ENCODE measurements at regions not wholly inside any gene's neighbourhood (a gene's known extent, or its start where the extent isn't known, plus 50 kb on each side); places are given as distances from the start of the nearest gene placed in this dataset.

DNA sequence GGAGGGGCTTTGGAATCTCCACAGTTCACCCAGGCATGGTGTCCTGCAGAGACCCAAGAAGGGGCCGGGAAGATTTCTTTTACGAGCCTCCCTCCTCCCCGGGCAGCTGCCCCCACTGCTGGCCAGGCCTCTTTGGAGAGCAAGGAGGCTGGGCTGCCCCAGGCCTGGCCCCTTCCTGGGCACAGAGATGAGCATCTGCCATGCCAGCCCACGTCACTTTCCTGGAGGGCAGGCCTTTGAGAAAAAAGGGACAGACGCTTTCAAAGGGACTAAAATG, 60.5 kb upstream of the FGF3 start:
- no peaks in the 10 kb centered on the region for H3K4me1 ChIP-seq (ENCODE audit: control insufficient read depth in 2 of 2, insufficient read depth in 2 of 2, low read length in 2 of 2)
- H3K9me3 ChIP-seq (ENCODE audit: control extremely low read depth in 1 of 3, control insufficient read depth in 2 of 3, insufficient read depth in 1 of 3, low read length in 2 of 3) = peaks cover 0 to 3% (median 0%) of the 10 kb centered on the region in 3 donors
- no peak overlapping the region for H3K9ac ChIP-seq (ENCODE audit: low read length)
- CTCF ChIA-PET = no interaction called here
- TF ChIP-seq, protein P1, sequence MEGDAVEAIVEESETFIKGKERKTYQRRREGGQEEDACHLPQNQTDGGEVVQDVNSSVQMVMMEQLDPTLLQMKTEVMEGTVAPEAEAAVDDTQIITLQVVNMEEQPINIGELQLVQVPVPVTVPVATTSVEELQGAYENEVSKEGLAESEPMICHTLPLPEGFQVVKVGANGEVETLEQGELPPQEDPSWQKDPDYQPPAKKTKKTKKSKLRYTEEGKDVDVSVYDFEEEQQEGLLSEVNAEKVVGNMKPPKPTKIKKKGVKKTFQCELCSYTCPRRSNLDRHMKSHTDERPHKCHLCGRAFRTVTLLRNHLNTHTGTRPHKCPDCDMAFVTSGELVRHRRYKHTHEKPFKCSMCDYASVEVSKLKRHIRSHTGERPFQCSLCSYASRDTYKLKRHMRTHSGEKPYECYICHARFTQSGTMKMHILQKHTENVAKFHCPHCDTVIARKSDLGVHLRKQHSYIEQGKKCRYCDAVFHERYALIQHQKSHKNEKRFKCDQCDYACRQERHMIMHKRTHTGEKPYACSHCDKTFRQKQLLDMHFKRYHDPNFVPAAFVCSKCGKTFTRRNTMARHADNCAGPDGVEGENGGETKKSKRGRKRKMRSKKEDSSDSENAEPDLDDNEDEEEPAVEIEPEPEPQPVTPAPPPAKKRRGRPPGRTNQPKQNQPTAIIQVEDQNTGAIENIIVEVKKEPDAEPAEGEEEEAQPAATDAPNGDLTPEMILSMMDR (IDR thresholded peaks at IDR 0.05) = no peak
- no peak for TF ChIP-seq EZH2 (IDR thresholded peaks at IDR 0.05; ENCODE audit: borderline replicate concordance, insufficient read depth, low read depth, low read length, poor library complexity, severe bottlenecking)
- Mint-ChIP-seq H3K4me3 (no peak overlapping the region), H3K4me1 (no peaks in the 10 kb centered on the region), H3K9me3 (ENCODE audit: insufficient read depth) (no peaks in the 10 kb centered on the region), H3K27ac (no peak overlapping the region), H3K27me3 (peaks cover 3% of the 10 kb centered on the region)
- POLR2A ChIA-PET = no interaction called here
- no peak overlapping the region for H3K4me2 ChIP-seq (replicated peaks; ENCODE audit: low read depth, low read length, poor library complexity, severe bottlenecking)
- H3K27ac ChIP-seq (ENCODE audit: low read length in 2 of 2) = no peak overlapping the region
- intact Hi-C loops (cut with micrococcal nuclease) = no loop called here
- no peak for DNase-seq
- H3K79me2 ChIP-seq (ENCODE audit: control insufficient read depth, insufficient read depth, low read length) = no peaks in the 10 kb centered on the region
- no peak overlapping the region for H3K4me3 ChIP-seq (ENCODE audit: control extremely low read depth in 1 of 5, extremely low read depth in 1 of 5, insufficient read depth in 1 of 5, low read depth in 2 of 5, low read length in 4 of 5)
- WGBS (ENCODE audit: insufficient coverage) = 66% methylated on average over 5 of the region's 5 CpGs
- no peak for ATAC-seq (ENCODE audit: low read depth)
- H4K20me1 ChIP-seq (ENCODE audit: control insufficient read depth, insufficient read depth, low read length, poor library complexity, severe bottlenecking) = no peaks in the 10 kb centered on the region
- no peak overlapping the region for H2AFZ ChIP-seq (ENCODE audit: insufficient read depth, low read depth, low read length, poor library complexity, severe bottlenecking)
- H3K36me3 ChIP-seq (replicated peaks in 1 of 2; ENCODE audit: control extremely low read depth in 1 of 2, control insufficient read depth in 1 of 2, extremely low read depth in 1 of 2, insufficient read depth in 2 of 2, low read length in 1 of 2) = no peaks in the 10 kb centered on the region
- no peaks in the 10 kb centered on the region for H3K27me3 ChIP-seq (replicated peaks in 1 of 4; ENCODE audit: control extremely low read depth in 1 of 4, control insufficient read depth in 3 of 4, insufficient read depth in 4 of 4, low read length in 3 of 4)

DNA sequence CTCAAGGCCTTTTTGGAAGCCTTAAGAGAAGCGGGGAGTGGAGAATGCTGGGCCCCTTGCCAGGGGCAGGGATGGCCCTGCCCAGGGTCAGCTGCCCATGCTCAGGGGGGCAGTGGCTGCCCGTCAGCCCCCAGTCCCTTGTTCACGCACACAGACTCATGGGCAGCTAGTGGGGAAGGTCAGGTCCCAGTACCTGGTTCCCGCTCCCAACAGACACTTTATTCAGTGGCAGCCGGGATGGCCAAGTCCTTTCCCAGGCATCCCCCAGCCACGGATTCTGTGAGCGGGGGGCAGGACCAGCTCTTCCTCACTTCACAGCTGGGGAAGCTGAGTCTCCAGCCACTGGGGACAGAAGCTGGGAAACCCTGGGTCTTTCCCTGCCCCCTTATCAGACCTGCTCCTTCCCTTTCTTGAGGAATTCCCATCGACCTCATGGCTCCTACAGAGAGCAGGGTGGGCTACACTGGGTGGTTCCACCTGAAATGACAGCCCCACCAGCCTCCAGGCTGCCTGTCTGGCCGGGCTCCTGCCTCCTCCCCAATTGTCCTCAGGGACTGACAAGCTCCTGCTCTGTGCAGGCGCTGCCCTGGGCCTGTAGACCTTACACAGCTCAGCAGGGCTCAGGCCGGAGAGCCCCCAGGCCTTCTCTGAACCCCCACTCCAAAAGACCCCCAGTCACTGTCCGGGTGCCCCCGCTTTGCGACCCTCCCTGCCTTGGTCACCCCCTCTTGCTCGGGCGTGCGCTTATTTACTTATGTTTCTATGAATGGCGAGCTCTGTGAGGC, 61.0 kb upstream of the FGF3 start:
- no peak overlapping the region for H3K4me2 ChIP-seq (replicated peaks; ENCODE audit: low read depth, low read length, poor library complexity, severe bottlenecking)
- 66% methylated on average over 12 of the region's 18 CpGs for WGBS (ENCODE audit: insufficient coverage)
- H3K4me3 ChIP-seq (ENCODE audit: control extremely low read depth in 1 of 5, extremely low read depth in 1 of 5, insufficient read depth in 1 of 5, low read depth in 2 of 5, low read length in 4 of 5) = no peak overlapping the region
- no peaks in the 10 kb centered on the region for H3K36me3 ChIP-seq (replicated peaks in 1 of 2; ENCODE audit: control extremely low read depth in 1 of 2, control insufficient read depth in 1 of 2, extremely low read depth in 1 of 2, insufficient read depth in 2 of 2, low read length in 1 of 2)
- no peak for DNase-seq
- H3K27ac Mint-ChIP-seq = no peak overlapping the region
- no peaks in the 10 kb centered on the region for H3K9me3 Mint-ChIP-seq (ENCODE audit: insufficient read depth)
- POLR2A ChIA-PET = no interaction called here
- CTCF ChIA-PET = no interaction called here
- peaks cover 0 to 3% (median 0%) of the 10 kb centered on the region in 3 donors for H3K9me3 ChIP-seq (ENCODE audit: control extremely low read depth in 1 of 3, control insufficient read depth in 2 of 3, insufficient read depth in 1 of 3, low read length in 2 of 3)
- intact Hi-C loops (cut with micrococcal nuclease) = no loop called here
- H3K4me1 Mint-ChIP-seq = no peaks in the 10 kb centered on the region
- H3K27me3 ChIP-seq (replicated peaks in 1 of 4; ENCODE audit: control extremely low read depth in 1 of 4, control insufficient read depth in 3 of 4, insufficient read depth in 4 of 4, low read length in 3 of 4) = no peaks in the 10 kb centered on the region
- no peak overlapping the region for H3K4me3 Mint-ChIP-seq
- no peak for TF ChIP-seq EZH2 (IDR thresholded peaks at IDR 0.05; ENCODE audit: borderline replicate concordance, insufficient read depth, low read depth, low read length, poor library complexity, severe bottlenecking)
- TF ChIP-seq, protein P1 (IDR thresholded peaks at IDR 0.05) = no peak
- no peak overlapping the region for H2AFZ ChIP-seq (ENCODE audit: insufficient read depth, low read depth, low read length, poor library complexity, severe bottlenecking)
- H3K4me1 ChIP-seq (ENCODE audit: control insufficient read depth in 2 of 2, insufficient read depth in 2 of 2, low read length in 2 of 2) = no peaks in the 10 kb centered on the region
- H3K27ac ChIP-seq (ENCODE audit: low read length in 2 of 2) = no peak overlapping the region
- H3K79me2 ChIP-seq (ENCODE audit: control insufficient read depth, insufficient read depth, low read length) = no peaks in the 10 kb centered on the region
- H3K27me3 Mint-ChIP-seq = peaks cover 3% of the 10 kb centered on the region
- no peak for ATAC-seq (ENCODE audit: low read depth)
- no peaks in the 10 kb centered on the region for H4K20me1 ChIP-seq (ENCODE audit: control insufficient read depth, insufficient read depth, low read length, poor library complexity, severe bottlenecking)
- H3K9ac ChIP-seq (ENCODE audit: low read length) = no peak overlapping the region
